ENCODE measurements at regions not wholly inside any gene's neighbourhood (a gene's known extent, or its start where the extent isn't known, plus 50 kb on each side); places are given as distances from the start of the nearest gene placed in this dataset.

DNA sequence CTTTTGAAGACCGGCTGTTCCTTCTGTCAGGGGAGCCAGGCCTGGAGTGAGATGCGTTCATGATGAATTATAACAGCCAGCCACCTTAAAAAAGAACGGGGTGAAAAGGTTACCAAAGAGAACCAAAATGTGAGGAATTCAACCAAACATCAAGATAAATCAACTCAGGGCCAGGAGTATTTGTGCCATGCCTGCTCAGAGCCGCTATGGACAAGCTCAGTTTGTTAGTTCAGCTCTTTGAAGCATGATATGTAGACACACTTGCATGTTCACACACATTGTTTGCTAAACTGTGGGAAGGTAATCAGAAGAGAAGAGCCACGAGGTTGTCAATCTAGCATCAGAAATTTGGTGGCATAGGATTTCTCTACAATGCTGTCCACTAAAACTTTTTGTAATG, 367.4 kb upstream of the TBX3 start:
- TF ChIP-seq POLR2A (IDR thresholded peaks at IDR 0.05) = no peak
- TF ChIP-seq, protein P1, sequence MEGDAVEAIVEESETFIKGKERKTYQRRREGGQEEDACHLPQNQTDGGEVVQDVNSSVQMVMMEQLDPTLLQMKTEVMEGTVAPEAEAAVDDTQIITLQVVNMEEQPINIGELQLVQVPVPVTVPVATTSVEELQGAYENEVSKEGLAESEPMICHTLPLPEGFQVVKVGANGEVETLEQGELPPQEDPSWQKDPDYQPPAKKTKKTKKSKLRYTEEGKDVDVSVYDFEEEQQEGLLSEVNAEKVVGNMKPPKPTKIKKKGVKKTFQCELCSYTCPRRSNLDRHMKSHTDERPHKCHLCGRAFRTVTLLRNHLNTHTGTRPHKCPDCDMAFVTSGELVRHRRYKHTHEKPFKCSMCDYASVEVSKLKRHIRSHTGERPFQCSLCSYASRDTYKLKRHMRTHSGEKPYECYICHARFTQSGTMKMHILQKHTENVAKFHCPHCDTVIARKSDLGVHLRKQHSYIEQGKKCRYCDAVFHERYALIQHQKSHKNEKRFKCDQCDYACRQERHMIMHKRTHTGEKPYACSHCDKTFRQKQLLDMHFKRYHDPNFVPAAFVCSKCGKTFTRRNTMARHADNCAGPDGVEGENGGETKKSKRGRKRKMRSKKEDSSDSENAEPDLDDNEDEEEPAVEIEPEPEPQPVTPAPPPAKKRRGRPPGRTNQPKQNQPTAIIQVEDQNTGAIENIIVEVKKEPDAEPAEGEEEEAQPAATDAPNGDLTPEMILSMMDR (IDR thresholded peaks at IDR 0.05) = no peak

All from Peyer's patch (tissue), 4 donors.